ENCODE measurements at regions not wholly inside any gene's neighbourhood (a gene's known extent, or its start where the extent isn't known, plus 50 kb on each side); places are given as distances from the start of the nearest gene placed in this dataset.
"Not testable (repeated sequence)": the region's sequence is repeated elsewhere in the genome, so short reads cannot be mapped to it uniquely, and the experiment has no call there.

DNA sequence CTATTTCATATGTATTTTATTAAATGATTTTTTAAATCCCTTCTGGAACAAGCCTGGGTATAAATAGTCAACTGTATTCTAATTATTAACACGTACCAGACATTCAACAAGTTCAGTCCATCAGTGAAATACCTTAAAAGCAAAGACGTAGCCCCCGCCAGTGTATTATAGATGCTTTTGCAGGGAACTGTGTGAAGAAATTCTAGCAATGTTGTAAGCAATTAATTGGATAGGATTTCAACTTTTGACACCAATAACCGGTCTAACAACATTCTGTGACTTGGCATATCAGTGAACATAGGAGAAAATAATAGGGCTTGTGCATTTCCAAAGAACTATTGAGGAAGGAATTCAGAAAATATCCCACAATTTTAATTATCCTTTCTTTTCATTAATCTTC is 67.2 kb upstream of the TGFBR2 start:
- ATAC-seq (no peak), DNase-seq (no peak)
- no peaks in the 10 kb centered on the region for H3K27me3 ChIP-seq
- 75% methylated on average over 4 of the region's 4 CpGs for WGBS (ENCODE audit: insufficient coverage, low coverage, low lambda C conversion rate, missing lambda C conversion rate)
- no peaks in the 10 kb centered on the region for H3K4me1 ChIP-seq
- no peaks in the 10 kb centered on the region for H3K36me3 ChIP-seq
- TF ChIP-seq, protein P1, sequence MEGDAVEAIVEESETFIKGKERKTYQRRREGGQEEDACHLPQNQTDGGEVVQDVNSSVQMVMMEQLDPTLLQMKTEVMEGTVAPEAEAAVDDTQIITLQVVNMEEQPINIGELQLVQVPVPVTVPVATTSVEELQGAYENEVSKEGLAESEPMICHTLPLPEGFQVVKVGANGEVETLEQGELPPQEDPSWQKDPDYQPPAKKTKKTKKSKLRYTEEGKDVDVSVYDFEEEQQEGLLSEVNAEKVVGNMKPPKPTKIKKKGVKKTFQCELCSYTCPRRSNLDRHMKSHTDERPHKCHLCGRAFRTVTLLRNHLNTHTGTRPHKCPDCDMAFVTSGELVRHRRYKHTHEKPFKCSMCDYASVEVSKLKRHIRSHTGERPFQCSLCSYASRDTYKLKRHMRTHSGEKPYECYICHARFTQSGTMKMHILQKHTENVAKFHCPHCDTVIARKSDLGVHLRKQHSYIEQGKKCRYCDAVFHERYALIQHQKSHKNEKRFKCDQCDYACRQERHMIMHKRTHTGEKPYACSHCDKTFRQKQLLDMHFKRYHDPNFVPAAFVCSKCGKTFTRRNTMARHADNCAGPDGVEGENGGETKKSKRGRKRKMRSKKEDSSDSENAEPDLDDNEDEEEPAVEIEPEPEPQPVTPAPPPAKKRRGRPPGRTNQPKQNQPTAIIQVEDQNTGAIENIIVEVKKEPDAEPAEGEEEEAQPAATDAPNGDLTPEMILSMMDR (IDR thresholded peaks at IDR 0.05) = no peak
- no peak for TF ChIP-seq POLR2A (IDR thresholded peaks at IDR 0.05)
- no peak overlapping the region for H3K4me3 ChIP-seq
- no peaks in the 10 kb centered on the region for H3K9me3 ChIP-seq
- no peak overlapping the region for H3K27ac ChIP-seq
- intact Hi-C loops (cut with DNase I) = no loop called here

DNA sequence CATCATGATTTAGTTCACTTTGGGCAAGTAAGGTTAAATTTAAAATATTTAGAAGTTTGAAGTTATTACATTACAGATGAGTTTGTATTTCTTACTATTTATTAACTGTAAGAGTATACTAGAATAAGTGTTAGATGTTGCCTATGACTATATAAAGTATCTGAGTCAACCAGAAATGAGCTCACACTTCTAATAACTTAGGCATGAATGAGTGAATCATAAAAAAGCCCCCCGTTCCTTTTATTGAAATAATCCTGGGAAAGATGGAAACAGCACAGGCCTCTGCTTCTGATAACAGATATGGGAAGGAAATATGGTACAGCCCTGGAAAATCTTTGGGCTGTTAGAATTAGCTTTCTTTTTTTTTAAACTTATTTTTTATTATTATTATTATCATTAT is 66.6 kb upstream of the TGFBR2 start:
- WGBS (ENCODE audit: insufficient coverage, low coverage, low lambda C conversion rate, missing lambda C conversion rate) = 67% methylated on average over 1 of the region's 1 CpG
- no peaks in the 10 kb centered on the region for H3K27me3 ChIP-seq
- intact Hi-C loops (cut with DNase I) = no loop called here
- H3K9me3 ChIP-seq = no peaks in the 10 kb centered on the region
- ATAC-seq = no peak
- H3K27ac ChIP-seq = no peak overlapping the region
- H3K36me3 ChIP-seq = no peaks in the 10 kb centered on the region
- DNase-seq = no peak
- TF ChIP-seq, protein P1 (IDR thresholded peaks at IDR 0.05) = no peak
- TF ChIP-seq POLR2A (IDR thresholded peaks at IDR 0.05) = no peak
- H3K4me3 ChIP-seq = no peak overlapping the region
- no peaks in the 10 kb centered on the region for H3K4me1 ChIP-seq

DNA sequence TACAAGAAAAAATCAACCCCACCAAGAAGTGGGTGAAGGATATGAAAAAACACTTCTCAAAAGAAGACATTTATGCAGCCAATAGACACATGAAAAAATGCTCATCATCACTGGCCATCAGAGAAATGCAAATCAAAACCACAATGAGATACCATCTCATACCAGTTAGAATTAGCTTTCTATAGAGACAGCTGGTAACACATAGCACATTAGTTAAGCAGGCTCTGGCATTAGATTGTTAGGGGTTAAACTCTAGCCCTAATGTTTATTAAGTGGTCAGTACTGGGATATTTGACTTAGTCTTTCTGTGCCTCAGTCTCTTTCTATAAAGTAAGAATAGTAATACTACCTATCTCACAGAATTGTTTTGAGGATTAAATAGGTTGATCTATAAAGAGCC is 65.2 kb upstream of the TGFBR2 start:
- H3K27me3 ChIP-seq; H3K36me3 ChIP-seq; H3K4me1 ChIP-seq; H3K9me3 ChIP-seq; DNase-seq; H3K4me3 ChIP-seq; H3K27ac ChIP-seq; ATAC-seq; intact Hi-C loops (cut with DNase I): not testable (repeated sequence)

DNA sequence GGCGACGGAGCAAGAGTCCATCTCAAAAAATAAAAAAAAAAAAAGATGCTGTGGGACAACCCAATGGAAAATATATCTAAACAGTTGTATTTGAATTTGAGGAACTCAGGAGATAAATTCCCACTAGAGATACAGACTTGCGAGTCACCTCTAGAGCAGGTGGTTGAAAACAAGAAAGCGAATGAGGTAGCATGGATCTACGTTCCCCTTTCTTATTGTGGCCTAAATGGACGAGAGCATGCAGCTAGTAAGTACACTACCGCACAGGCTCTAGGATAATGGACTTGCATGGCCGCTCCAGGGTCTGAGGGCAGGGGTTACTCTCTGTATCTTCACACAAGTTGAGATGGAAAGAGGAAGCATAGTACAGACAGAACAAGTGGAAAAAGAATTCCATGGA is 63.5 kb upstream of the TGFBR2 start:
- WGBS (ENCODE audit: insufficient coverage, low coverage, low lambda C conversion rate, missing lambda C conversion rate) = 92% methylated on average over 7 of the region's 8 CpGs
- no peak overlapping the region for H3K4me3 ChIP-seq
- DNase-seq = no peak
- ATAC-seq = no peak
- no peaks in the 10 kb centered on the region for H3K9me3 ChIP-seq
- no peak for TF ChIP-seq POLR2A (IDR thresholded peaks at IDR 0.05)
- TF ChIP-seq, protein P1 (IDR thresholded peaks at IDR 0.05) = no peak
- no peaks in the 10 kb centered on the region for H3K36me3 ChIP-seq
- no peaks in the 10 kb centered on the region for H3K4me1 ChIP-seq
- H3K27me3 ChIP-seq = no peaks in the 10 kb centered on the region
- intact Hi-C loops (cut with DNase I) = no loop called here
- no peak overlapping the region for H3K27ac ChIP-seq

DNA sequence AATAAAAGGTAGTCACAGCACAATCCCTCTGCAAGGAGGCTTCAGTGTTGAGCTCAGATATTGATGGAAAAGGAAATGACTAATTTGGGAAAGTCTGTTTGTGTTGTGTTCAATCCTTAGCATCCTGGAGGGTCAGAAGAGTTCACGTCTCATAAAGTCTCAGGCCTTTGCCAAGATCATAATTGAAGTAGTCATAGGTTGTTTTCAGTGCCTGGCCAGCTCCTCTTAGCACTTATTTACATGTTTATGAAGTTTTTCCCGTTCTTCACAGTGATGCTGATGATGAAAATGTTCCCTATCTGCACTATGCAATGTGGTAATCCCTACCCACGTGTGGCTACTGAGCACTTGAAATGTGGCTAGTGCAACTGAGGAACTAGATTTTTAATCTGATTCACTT is 61.6 kb upstream of the TGFBR2 start:
- no peaks in the 10 kb centered on the region for H3K27me3 ChIP-seq
- no peaks in the 10 kb centered on the region for H3K9me3 ChIP-seq
- ATAC-seq (peak; percentile 42 to 87 (median 67)), DNase-seq (no peak)
- no peak overlapping the region for H3K4me3 ChIP-seq
- WGBS (ENCODE audit: insufficient coverage, low coverage, low lambda C conversion rate, missing lambda C conversion rate) = 42% methylated on average over 3 of the region's 3 CpGs
- H3K4me1 ChIP-seq = no peaks in the 10 kb centered on the region
- intact Hi-C loops (cut with DNase I) = no loop called here
- H3K27ac ChIP-seq = no peak overlapping the region
- no peaks in the 10 kb centered on the region for H3K36me3 ChIP-seq
- no peak for TF ChIP-seq POLR2A (IDR thresholded peaks at IDR 0.05)
- TF ChIP-seq, protein P1 (IDR thresholded peaks at IDR 0.05) = no peak
